Stimulated activated naive B cell treated with anti-CD40 and anti-IgM and Interleukin-4, amounts not matched to agents 10 μg/mL and 1 μg/mL and 100 μg/mL, for 72 hours (primary cell): ENCODE measurements at regions not wholly inside any gene's neighbourhood (a gene's known extent, or its start where the extent isn't known, plus 50 kb on each side); places are given as distances from the start of the nearest gene placed in this dataset.
"Not testable (repeated sequence)": the region's sequence is repeated elsewhere in the genome, so short reads cannot be mapped to it uniquely, and the experiment has no call there.

ENCODE experiments used
- ATAC-seq, 2 donors: fragments of 150-1000 bp; cut with Tn5 transposase; replicated peaks; 2 replicates each; pipeline ENCODE4 v1.10.0; 2021; ENCODE audit warnings: moderate library complexity in 1 of 2
- DNase-seq: peaks from one replicate; pipeline ENCODE4 v3.0.0; 2021
- H3K27ac Mint-ChIP-seq: one replicate; pipeline ENCODE4 v1.8.0; 2022; ENCODE audit warnings: mild to moderate bottlenecking, mixed read lengths
- H3K27me3 Mint-ChIP-seq, 2 donors: one replicate each; pipeline ENCODE4 v1.8.0; 2022; ENCODE audit warnings: mixed read lengths in 2 of 2
- H3K36me3 Mint-ChIP-seq, 2 donors: one replicate each; pipeline ENCODE4 v1.8.0; 2022; ENCODE audit warnings: mixed read lengths in 2 of 2, mild to moderate bottlenecking in 1 of 2
- H3K4me1 Mint-ChIP-seq, 2 donors: one replicate each; pipeline ENCODE4 v1.8.0; 2022; ENCODE audit warnings: mixed read lengths in 2 of 2, mild to moderate bottlenecking in 1 of 2
- H3K4me3 Mint-ChIP-seq, 2 donors: one replicate each; pipeline ENCODE4 v1.8.0; 2022; ENCODE audit warnings: mild to moderate bottlenecking in 2 of 2, mixed read lengths in 2 of 2, moderate library complexity in 1 of 2
- H3K9me3 Mint-ChIP-seq, 2 donors: one replicate each; pipeline ENCODE4 v1.8.0; 2022; ENCODE audit warnings: mixed read lengths in 2 of 2, mild to moderate bottlenecking in 1 of 2

DNA sequence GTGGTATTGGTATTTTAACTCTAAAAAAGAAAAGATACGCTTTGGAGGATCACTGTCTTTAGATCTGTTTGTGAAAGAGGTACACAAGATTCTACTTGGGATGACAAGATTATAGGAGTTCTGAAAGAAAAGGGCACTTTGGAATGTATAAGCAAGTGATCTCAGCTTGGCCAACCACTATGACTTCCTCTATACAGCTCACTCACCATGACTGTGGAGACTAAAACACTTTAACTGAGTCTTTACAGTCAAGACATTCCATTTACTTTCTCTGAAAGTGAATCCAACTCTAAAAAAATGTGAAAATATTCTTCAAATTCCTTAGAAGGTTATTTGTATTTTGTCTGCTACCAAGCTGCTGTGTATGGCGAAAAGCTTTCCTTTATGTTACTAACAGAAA lies 181.7 kb upstream of the KCTD7 start:
- not testable (repeated sequence) for ATAC-seq, H3K4me1 Mint-ChIP-seq, H3K27me3 Mint-ChIP-seq, H3K9me3 Mint-ChIP-seq, DNase-seq, H3K27ac Mint-ChIP-seq, H3K4me3 Mint-ChIP-seq
- H3K36me3 Mint-ChIP-seq: peaks cover 19 to 44% of the 10 kb centered on the region in 2 donors

GRCh38 chr7:66450814-66451213 lies 177.9 kb upstream of the KCTD7 start:
- H3K27me3 Mint-ChIP-seq, DNase-seq, H3K27ac Mint-ChIP-seq, H3K4me3 Mint-ChIP-seq, ATAC-seq, H3K9me3 Mint-ChIP-seq: not testable (repeated sequence)
- H3K4me1 Mint-ChIP-seq: peaks cover 13% of the 10 kb centered on the region in 2 donors
- peaks cover 35 to 53% of the 10 kb centered on the region in 2 donors for H3K36me3 Mint-ChIP-seq

- not testable (repeated sequence) for H3K9me3 Mint-ChIP-seq, H3K27ac Mint-ChIP-seq, DNase-seq, ATAC-seq, H3K27me3 Mint-ChIP-seq, H3K4me3 Mint-ChIP-seq
- Mint-ChIP-seq H3K4me1 (peaks cover 13 to 15% of the 10 kb centered on the region in 2 donors), H3K36me3 (peaks cover 35 to 53% of the 10 kb centered on the region in 2 donors)
These were observed 177.0 kb upstream of the KCTD7 start for GRCh38 chr7:66451713-66452112.

GRCh38 chr7:66452165-66452564 lies 176.5 kb upstream of the KCTD7 start:
- Mint-ChIP-seq H3K9me3 (no peaks in the 10 kb centered on the region), H3K27ac (no peak overlapping the region), H3K4me3 (no peak overlapping the region), H3K27me3 (no peaks in the 10 kb centered on the region), H3K4me1 (peaks cover 13 to 18% of the 10 kb centered on the region in 2 donors), H3K36me3 (peaks cover 32 to 49% of the 10 kb centered on the region in 2 donors)
- DNase-seq (no peak), ATAC-seq (no peak)

GRCh38 chr7:66453340-66453739 lies 175.3 kb upstream of the KCTD7 start:
- Mint-ChIP-seq H3K9me3 (no peaks in the 10 kb centered on the region), H3K27me3 (no peaks in the 10 kb centered on the region), H3K36me3 (peaks cover 37 to 55% of the 10 kb centered on the region in 2 donors), H3K4me1 (peaks cover 18 to 22% of the 10 kb centered on the region in 2 donors), H3K27ac (no peak overlapping the region), H3K4me3 (no peak overlapping the region)
- no peak for ATAC-seq
- DNase-seq: no peak

DNA sequence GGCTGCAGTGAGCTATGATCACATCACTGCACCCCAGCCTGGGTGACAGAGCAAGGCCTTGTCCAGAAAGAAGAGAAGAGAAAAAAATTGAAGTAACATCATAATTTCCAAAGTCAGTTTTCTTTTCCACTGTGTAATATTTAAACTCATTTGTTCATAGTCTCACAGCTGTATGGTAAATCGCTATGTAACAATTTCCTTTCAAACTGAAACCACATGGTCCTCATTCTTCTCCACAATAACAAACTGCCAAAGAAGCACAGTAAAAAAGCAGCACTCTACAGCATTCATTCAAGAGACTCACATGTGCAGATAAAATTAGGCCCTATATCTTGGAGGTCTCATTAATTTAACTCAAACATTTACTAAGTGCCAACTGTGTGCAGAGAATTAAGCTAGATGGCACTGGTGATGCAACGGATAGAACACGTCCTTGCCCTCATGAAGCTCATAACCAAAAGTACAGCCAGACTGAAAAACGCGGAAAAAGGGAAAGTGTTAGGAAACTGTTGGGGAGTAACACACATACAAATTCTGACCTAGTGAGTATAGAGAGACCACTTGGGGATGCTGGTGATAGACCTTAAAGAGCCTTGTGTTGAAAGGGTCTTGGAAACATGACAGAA lies 174.0 kb upstream of the KCTD7 start:
- H3K9me3 Mint-ChIP-seq: no peaks in the 10 kb centered on the region
- H3K4me1 Mint-ChIP-seq: peaks cover 25 to 32% of the 10 kb centered on the region in 2 donors
- peak overlapping the region; percentile 52 for H3K27ac Mint-ChIP-seq
- peak overlapping the region in 1 of 2 donors; percentile 12 for H3K4me3 Mint-ChIP-seq
- peaks cover 31 to 44% of the 10 kb centered on the region in 2 donors for H3K36me3 Mint-ChIP-seq
- H3K27me3 Mint-ChIP-seq: no peaks in the 10 kb centered on the region
- ATAC-seq (peak in 1 of 2 donors; percentile 19), DNase-seq (no peak)

DNA sequence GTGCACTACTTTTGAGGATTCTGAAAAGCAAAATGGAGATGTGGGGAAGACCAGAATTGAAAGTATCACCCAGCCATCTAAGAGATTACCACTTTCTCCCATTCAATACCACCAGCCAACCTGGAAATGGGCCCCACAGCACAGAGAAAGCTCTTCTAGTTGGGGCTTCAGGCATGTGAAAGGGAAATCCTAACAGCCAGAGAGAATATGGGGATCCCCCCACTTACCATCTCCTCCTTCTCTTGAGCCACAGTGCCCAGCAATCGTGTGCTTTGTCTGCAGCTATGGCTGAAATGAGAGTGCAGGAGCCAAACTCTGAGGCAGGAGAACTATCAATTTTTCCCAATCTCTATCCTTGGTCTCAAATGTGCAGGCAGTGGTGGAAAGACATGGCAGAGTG lies 173.2 kb upstream of the KCTD7 start:
- not testable (repeated sequence) for H3K27ac Mint-ChIP-seq, H3K9me3 Mint-ChIP-seq, H3K27me3 Mint-ChIP-seq, H3K4me3 Mint-ChIP-seq, DNase-seq
- Mint-ChIP-seq H3K36me3 (peaks cover 30 to 45% of the 10 kb centered on the region in 2 donors), H3K4me1 (peaks cover 29 to 37% of the 10 kb centered on the region in 2 donors)
- ATAC-seq: peak; percentile 50 to 71

DNA sequence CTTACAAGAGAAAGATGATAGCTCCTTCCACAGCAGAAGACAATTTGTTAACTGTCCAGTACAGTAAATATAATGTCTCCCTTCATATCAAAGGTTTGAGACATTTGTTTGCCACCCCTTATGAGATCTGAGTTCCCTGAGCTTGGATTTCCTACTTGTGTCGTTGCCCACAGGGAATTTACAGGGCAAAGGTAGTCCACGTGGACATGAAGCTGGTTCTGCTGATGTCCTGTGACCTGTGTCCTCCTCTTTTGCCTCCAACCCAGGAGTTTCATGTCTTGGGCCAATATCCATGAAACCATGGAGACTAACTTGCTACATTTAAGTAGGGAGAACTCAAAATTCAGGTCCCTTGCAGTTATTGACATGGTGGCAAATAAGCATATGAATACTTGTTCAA lies 172.2 kb upstream of the KCTD7 start:
- not testable (repeated sequence) for H3K27ac Mint-ChIP-seq, H3K27me3 Mint-ChIP-seq, H3K9me3 Mint-ChIP-seq, H3K4me3 Mint-ChIP-seq, DNase-seq, ATAC-seq
- Mint-ChIP-seq H3K4me1 (peaks cover 29 to 37% of the 10 kb centered on the region in 2 donors), H3K36me3 (peaks cover 29 to 46% of the 10 kb centered on the region in 2 donors)

- DNase-seq, H3K27me3 Mint-ChIP-seq, H3K4me3 Mint-ChIP-seq, H3K9me3 Mint-ChIP-seq: not testable (repeated sequence)
- H3K36me3 Mint-ChIP-seq: peaks cover 32 to 52% of the 10 kb centered on the region in 2 donors
- H3K27ac Mint-ChIP-seq: peak overlapping the region; percentile 22
- peak in 1 of 2 donors; percentile 65 for ATAC-seq
- peaks cover 29 to 43% of the 10 kb centered on the region in 2 donors for H3K4me1 Mint-ChIP-seq
These were observed 169.7 kb upstream of the KCTD7 start for GRCh38 chr7:66458991-66459390.

DNA sequence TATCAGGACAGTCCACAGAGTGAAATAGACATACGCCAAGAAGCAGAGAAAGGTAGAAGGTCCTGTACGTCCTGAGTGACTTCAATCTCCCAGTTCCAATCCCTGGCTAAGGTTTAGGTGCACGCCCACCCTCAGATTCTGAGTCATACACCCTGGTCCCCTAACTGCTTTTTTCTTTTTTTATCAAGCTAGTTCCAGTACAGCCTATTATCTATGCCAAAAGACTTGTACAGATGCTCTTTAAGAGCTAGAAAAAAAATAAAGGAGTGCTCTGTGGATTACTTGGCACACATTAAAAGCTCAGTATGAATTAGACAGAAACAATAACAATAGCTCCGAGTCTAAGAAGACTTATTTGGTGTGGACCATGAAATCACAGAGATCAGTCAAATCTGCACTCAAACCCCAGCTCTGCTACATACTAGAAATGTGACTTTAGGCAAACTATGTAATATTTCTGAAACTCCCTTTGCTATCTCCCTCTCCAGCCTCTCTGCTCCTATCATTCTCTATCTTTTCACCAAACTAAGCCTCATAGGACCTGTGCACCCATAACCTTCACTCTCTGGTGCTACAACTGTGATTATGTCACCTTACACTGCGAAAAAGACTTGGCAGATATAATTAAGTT lies 168.8 kb upstream of the KCTD7 start:
- not testable (repeated sequence) for H3K4me3 Mint-ChIP-seq

DNA sequence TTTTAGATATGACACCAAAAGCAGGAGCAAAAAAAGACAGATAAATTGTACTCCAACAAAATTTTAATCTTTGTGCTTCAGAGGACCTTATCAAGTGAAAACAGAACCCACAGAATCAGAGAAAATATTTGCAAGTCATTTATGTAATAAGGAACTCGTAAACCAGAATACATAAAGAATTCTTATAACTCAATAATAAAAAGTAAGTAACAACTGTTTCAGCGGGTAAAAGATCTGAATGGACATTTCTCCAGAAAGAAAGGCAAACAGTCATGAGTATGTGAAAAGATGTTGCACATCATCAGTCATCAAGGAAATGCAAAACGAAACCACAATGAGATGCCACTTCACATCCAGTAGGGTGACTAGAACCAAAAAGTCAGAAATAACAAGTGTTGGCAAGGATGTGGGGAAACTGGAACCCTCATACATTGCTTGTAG lies 167.7 kb upstream of the KCTD7 start:
- DNase-seq: no peak
- peaks cover 25 to 55% of the 10 kb centered on the region in 2 donors for H3K36me3 Mint-ChIP-seq
- ATAC-seq: no peak
- no peak overlapping the region for H3K27ac Mint-ChIP-seq
- H3K4me1 Mint-ChIP-seq: peaks cover 27 to 48% of the 10 kb centered on the region in 2 donors
- H3K9me3 Mint-ChIP-seq: peaks cover 6 to 7% of the 10 kb centered on the region in 2 donors
- no peak overlapping the region for H3K4me3 Mint-ChIP-seq
- H3K27me3 Mint-ChIP-seq: no peaks in the 10 kb centered on the region

More for the DNA sequence above, 168.8 kb upstream of the KCTD7 start:
- ATAC-seq, DNase-seq, H3K27ac Mint-ChIP-seq, H3K27me3 Mint-ChIP-seq, H3K9me3 Mint-ChIP-seq: not testable (repeated sequence)
- Mint-ChIP-seq H3K4me1 (peaks cover 27 to 45% of the 10 kb centered on the region in 2 donors), H3K36me3 (peaks cover 29 to 50% of the 10 kb centered on the region in 2 donors)

DNA sequence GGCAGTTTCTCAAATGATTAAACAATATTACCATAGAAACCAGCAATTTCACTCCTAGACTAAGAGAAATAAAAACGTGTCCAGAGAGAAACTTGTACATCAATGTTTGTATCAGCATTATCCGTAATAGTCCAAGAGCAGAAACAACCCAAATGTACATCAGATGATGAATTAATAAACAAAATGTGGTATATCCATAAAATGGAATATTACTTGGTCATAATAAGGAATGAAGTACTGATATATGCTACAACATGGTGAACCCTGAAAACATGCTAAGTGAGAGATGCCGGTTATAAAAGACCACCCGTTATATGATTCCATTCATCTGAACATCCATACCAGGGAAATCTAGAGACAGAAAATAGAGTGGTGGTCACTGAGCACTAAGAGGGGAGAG lies 167.3 kb upstream of the KCTD7 start:
- Mint-ChIP-seq H3K36me3 (peaks cover 25 to 56% of the 10 kb centered on the region in 2 donors), H3K4me1 (peaks cover 27 to 48% of the 10 kb centered on the region in 2 donors)
- not testable (repeated sequence) for H3K27ac Mint-ChIP-seq, H3K9me3 Mint-ChIP-seq, DNase-seq, H3K4me3 Mint-ChIP-seq, ATAC-seq, H3K27me3 Mint-ChIP-seq

- Mint-ChIP-seq H3K27ac (peak overlapping the region; percentile 31), H3K36me3 (peaks cover 20 to 54% of the 10 kb centered on the region in 2 donors), H3K4me1 (peaks cover 27 to 43% of the 10 kb centered on the region in 2 donors)
- not testable (repeated sequence) for H3K9me3 Mint-ChIP-seq, H3K4me3 Mint-ChIP-seq, DNase-seq, ATAC-seq, H3K27me3 Mint-ChIP-seq
These were observed 165.8 kb upstream of the KCTD7 start for GRCh38 chr7:66462831-66463230.

GRCh38 chr7:66464059-66464458 lies 164.6 kb upstream of the KCTD7 start:
- H3K9me3 Mint-ChIP-seq: peaks cover 6 to 7% of the 10 kb centered on the region in 2 donors
- DNase-seq (no peak), ATAC-seq (peak; percentile 75 to 87)
- H3K4me3 Mint-ChIP-seq: peak overlapping the region in 1 of 2 donors; percentile 23
- peaks cover 20 to 54% of the 10 kb centered on the region in 2 donors for H3K36me3 Mint-ChIP-seq
- H3K27me3 Mint-ChIP-seq: no peaks in the 10 kb centered on the region
- H3K27ac Mint-ChIP-seq: peak overlapping the region; percentile 56
- peaks cover 22 to 32% of the 10 kb centered on the region in 2 donors for H3K4me1 Mint-ChIP-seq
